ENCODE measurements at regions not wholly inside any gene's neighbourhood (a gene's known extent, or its start where the extent isn't known, plus 50 kb on each side); places are given as distances from the start of the nearest gene placed in this dataset.

DNA sequence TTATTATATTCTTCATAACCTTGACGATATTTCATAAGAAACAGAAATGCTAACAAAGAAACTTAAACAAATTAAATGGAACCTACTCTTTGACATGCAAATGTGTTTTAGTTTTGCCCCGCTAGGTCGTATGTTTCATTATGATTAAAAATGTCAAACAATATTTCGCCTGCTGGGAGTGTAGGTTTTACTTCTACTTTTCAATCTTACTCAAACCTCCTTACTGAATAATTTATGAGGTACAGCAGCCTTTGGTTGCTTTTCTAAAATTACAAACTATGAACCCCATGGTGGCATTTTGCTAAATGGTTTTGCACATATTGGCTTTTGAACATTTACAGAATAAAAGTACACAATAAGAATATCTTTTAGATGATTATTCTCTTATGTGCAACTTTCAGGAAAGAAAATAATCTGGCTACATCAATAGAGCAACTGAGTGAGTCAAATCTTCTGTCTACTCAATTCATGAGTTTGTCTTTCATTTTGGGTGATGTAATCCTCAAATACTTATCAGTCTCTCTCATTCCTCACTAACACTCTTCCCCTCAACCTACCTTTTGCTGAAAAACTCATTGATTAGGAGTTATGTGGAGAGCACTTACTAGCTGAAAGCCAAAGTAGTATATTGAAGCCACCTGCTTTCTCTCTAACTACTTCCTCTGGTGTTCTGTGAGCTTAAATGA is 1226.4 kb downstream of the XPNPEP1 start:
- DNase-seq (ENCODE audit: low spot score): no peak

- DNase-seq (ENCODE audit: low spot score): no peak
Measured at GRCh38 chr10:108691126-108691525, 1232.2 kb downstream of the XPNPEP1 start.

- no peak for DNase-seq (ENCODE audit: low spot score)
Measured at GRCh38 chr10:108690530-108690929, 1232.8 kb downstream of the XPNPEP1 start.

GRCh38 chr10:108689891-108690290 is 1233.4 kb downstream of the XPNPEP1 start:
- no peak for DNase-seq (ENCODE audit: low spot score)

DNA sequence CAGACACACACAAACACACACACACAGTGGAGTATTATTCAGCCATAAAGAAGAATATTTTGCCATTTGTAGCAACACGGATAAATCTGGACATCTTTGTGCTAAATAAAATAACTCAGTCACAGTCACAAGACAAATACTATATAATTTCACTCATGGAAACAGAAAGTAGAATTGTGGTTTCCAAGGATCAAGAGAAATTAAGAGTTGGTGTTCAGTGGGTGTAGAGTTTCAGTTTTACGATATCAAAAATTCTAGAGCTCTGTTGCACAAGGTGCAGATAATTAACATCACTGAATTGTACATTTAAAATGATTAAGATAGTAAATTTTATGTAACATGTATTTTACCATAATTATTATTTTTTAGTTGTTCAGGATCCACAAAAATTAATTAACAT is 1235.0 kb downstream of the XPNPEP1 start:
- DNase-seq (ENCODE audit: low spot score): no peak

DNA sequence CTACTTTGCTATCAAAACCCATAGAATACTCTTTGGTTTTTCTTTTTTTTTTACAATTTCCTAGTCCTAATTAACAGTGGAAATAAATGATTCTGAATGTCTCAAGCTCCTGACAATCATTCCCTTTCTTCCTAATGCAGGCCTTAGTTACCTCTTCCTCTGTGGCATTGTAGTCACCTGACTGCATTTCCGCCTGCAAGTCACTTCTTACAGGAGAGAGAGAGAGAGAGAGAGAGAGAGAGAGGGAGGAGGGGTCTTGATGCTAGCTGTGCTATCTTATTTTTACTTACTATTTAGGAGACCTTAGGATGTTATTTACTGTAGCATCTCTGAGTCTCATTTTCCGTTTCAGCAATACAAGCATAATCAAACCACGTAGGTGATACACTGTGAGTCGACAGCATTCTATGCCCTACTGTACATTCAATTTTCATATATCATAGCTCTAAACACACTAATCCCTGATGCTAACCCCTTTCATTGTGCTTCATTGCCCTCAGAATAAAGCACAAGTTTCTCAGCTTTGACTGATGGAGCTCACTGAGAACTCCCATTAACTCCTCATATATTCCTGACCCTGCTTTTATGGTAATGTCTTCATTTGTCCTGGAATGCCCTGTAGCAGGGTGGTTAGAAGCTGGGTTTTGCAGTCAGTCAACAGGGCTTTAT is 1237.3 kb downstream of the XPNPEP1 start:
- DNase-seq (ENCODE audit: low spot score): no peak

- no peak for DNase-seq (ENCODE audit: low spot score)
Measured at GRCh38 chr10:108684431-108684830, 1238.9 kb downstream of the XPNPEP1 start.

DNA sequence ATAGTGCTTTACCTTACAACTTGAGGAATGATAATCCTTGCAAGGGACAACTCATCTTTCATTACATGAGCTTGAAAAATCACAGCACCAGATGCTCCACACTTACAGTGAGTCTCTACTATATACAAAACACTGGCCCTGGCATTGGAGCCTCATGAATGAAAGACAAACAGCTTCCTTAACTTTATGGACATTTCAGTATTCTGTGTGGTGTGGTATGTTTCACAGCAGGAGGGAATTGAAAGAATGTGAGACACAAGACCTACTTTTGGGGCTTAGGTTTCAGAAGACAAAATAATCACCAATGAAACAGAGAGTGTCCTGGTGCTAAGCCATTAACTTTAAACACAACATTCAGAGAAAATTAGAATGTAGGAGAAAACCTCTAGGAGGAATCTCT is 1249.6 kb downstream of the XPNPEP1 start:
- DNase-seq (ENCODE audit: low spot score): no peak

- no peak for DNase-seq (ENCODE audit: low spot score)
Measured at GRCh38 chr10:108663587-108663986, 1259.7 kb downstream of the XPNPEP1 start.

DNA sequence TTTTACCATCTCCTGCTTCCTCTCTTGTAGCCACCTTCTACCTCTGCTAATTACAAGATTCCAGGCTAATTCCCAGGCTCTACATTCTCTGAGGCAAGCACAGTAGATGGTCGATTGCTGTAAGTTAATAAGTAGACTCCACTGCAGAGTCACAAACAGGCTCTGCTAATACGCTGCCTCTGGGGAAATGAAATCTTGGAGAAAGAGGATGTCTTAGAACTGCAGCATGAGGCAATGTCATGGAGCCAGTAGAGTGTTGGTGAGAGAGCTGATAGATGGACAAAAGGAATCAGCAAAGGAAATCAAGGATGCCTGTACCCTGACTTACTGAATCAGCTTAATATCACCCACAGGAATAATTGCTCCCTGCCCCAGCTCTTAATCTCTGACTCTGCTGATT is 1260.3 kb downstream of the XPNPEP1 start:
- no peak for DNase-seq (ENCODE audit: low spot score)

DNA sequence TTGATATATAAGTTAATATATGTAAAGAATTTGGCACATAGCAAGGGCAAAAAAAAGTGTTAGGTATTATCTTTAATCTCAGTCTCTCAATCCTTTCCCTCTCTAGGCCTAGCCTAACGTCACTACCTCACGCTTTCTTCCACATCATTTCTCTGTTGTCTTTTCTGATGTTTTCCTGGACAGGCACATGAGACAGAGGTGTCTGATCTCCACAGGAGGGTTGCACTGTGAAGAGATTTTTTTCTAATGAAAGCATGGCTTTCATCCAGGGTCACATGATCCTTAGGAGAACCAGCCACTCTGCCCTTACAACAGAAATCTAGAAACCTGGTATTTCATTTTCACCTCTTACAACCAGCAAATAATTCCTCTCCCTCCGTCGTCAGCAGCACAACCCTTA is 1268.3 kb downstream of the XPNPEP1 start:
- DNase-seq (ENCODE audit: low spot score): no peak

- no peak for DNase-seq (ENCODE audit: low spot score)
Measured at GRCh38 chr10:108653531-108653930, 1269.8 kb downstream of the XPNPEP1 start.

GRCh38 chr10:108639010-108639409 is 1284.3 kb downstream of the XPNPEP1 start:
- DNase-seq (ENCODE audit: low spot score): no peak

DNA sequence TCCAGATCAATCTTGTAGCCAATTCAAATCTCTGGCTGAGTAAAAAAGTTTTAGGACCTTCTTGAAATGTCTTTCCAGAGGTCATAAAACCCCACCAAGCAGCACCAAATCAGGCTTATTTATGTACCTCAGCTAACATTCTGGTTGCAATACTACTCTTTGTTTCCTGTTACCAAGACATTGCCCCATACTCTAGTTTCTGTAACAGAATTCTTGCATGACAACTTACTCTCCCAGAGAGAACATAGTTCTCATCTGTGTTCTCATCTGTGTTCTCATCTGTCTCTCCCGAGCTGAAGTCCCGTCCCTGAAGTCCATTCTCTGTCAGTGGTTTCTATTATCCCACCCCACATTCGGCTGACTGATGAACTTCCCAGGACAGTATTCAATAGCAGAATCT is 1285.1 kb downstream of the XPNPEP1 start:
- no peak for DNase-seq (ENCODE audit: low spot score)

DNA sequence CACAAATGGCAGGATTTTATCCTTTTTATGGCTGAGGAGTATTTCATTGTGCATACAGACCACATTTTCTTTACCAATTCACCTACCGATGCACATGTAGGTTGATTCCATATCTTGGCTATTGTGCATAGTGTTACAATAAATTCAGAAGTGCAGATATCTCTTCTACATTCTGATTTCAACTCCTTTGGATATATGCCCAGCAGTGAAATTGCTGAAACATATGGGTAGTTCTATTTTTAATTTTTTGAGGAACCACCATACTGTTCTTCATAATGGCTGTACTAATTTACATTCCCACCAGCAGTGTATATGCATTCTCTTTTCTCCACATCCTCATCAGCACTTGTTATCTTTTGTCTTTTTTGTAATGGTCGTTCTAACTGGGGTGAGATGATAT is 1290.3 kb downstream of the XPNPEP1 start:
- DNase-seq (ENCODE audit: low spot score): no peak

DNA sequence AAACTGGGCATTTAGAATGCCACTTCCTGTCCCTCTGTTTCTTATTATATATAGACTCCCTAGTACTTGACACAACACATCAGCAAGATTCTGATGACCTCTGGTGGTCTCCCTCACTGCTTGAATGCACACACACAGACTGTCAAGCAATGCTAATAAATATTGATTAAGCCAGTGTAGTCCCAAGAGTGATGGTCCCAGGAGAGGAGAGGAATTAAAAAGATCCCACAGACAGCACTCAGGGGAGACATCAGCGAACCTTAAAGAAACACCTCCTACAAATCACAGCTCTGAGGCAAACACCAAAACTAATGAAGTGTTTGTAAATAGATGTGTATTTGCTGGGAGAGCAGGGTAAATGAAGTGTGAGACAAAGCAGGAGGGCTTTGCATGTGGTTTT is 1291.2 kb downstream of the XPNPEP1 start:
- no peak for DNase-seq (ENCODE audit: low spot score)

GRCh38 chr10:108631332-108631731 is 1292.0 kb downstream of the XPNPEP1 start:
- DNase-seq (ENCODE audit: low spot score): no peak

GRCh38 chr10:108629834-108630233 is 1293.5 kb downstream of the XPNPEP1 start:
- DNase-seq (ENCODE audit: low spot score): no peak

- DNase-seq (ENCODE audit: low spot score): no peak
Measured at GRCh38 chr10:108624052-108624451, 1299.3 kb downstream of the XPNPEP1 start.

DNA sequence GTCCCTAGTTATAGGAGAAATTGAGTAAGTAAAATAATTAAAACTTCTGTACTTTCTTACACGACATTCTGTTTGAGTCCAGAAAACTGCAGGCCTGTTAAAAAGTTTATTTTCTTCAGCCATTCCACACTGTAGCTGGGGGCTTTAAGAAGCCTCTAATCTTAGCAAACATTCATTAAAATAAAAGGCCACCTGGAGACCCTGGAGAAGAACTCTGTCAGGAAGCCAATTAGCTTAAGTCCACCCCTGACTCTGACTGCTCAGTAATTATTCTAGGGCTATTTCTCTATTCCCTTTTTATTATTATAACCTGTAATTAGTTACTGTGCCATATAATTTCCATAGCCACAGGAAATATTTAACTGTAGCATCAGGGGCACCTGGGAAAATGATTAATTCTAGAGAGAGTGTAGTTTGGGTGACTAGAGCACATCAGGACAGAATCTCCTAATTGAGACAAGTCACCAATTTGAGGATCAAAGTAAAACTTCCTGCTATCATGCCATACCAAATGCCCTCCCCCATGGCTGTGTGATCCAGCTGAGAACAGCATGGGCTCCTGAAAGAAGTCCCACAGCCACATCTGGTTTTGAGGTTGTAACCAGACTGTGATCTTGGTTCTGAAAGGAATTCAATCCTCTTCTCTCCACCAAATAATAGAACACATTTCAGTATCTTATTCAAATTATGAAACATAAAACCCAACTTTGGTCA is 1302.3 kb downstream of the XPNPEP1 start:
- DNase-seq (ENCODE audit: low spot score): no peak

DNA sequence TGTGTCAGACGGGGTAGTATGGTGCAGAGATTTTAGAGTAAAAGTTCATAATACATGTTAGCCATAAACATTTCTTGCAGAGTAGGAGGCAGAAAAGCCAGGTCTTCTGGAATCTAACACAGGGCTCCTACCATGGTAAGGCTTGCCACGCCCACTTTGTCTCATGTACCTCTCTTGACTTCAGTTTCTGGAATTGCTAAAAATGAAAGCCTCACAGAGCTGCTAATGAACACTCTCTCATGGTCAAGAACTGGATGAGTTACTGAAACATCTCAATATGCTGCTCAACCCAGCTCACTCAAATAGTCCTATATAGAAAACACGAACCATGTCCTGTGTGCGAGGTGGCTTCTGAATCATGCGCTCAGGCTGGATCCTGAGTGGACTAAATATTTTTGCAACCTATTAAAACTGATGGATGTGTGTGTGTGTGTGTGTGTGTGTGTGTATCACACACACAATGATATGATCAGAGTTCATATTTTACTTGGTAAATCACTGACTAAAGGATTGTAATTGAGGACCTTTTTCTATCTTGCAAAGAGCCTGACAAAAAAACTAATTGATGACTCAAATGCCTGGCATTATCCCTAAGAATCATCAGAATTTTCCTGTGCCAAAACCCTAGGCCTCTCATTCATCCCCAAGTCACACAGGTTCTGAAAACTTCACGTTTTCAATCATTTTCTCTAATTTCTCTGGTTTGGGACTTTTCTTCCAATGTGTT is 1306.6 kb downstream of the XPNPEP1 start:
- DNase-seq (ENCODE audit: low spot score): no peak

All from mesenteric fat pad (tissue), 1 donor.